Astrocyte (in vitro differentiated cells and primary cell): ENCODE measurements at regions not wholly inside any gene's neighbourhood (a gene's known extent, or its start where the extent isn't known, plus 50 kb on each side); places are given as distances from the start of the nearest gene placed in this dataset.

Experiments
- DNase-seq: peaks from one replicate; pipeline ENCODE4 v3.0.0-alpha.2; 2010; ENCODE audit warnings: low read depth
- FAIRE-seq: peaks from 2 replicates; lab custom pipeline; 2011; peaks lifted over from hg19 to GRCh38; lab: Jason Lieb, UNC
- H2AFZ ChIP-seq: 2 replicates; pipeline ENCODE4 v1.6.0; 2012; ENCODE audit warnings: low read depth, low read length, inconsistent platforms
- H3K27ac ChIP-seq: 2 replicates; pipeline ENCODE4 v1.5.1; 2011; ENCODE audit warnings: low read depth, low read length, inconsistent platforms
- H3K27me3 ChIP-seq: 2 replicates; pipeline ENCODE4 v1.6.0; 2011; ENCODE audit warnings: low read length, inconsistent platforms; ENCODE audit not compliant: insufficient read depth
- H3K36me3 ChIP-seq: 2 replicates; pipeline ENCODE4 v1.5.1; 2011; ENCODE audit warnings: low read length, inconsistent platforms; ENCODE audit not compliant: insufficient read depth
- H3K4me1 ChIP-seq: 2 replicates; pipeline ENCODE4 v1.5.1; 2011; ENCODE audit warnings: low read length, inconsistent platforms; ENCODE audit not compliant: insufficient read depth
- H3K4me2 ChIP-seq: 2 replicates; pipeline ENCODE4 v1.6.0; 2012; ENCODE audit warnings: low read length, inconsistent platforms
- H3K4me3 ChIP-seq: 2 replicates; pipeline ENCODE4 v1.5.1; 2011; ENCODE audit warnings: low read depth, mild to moderate bottlenecking, low read length, inconsistent platforms; ENCODE audit not compliant: insufficient read depth
- H3K79me2 ChIP-seq: 2 replicates; pipeline ENCODE4 v1.6.0; 2012; ENCODE audit warnings: mild to moderate bottlenecking, low read length, inconsistent platforms; ENCODE audit not compliant: insufficient read depth
- H3K9ac ChIP-seq: 2 replicates; pipeline ENCODE4 v1.6.0; 2012; ENCODE audit warnings: mild to moderate bottlenecking, low read length, inconsistent platforms
- H3K9me3 ChIP-seq: 2 replicates; pipeline ENCODE4 v1.5.1; 2012; ENCODE audit warnings: low read depth, mild to moderate bottlenecking, low read length, inconsistent platforms; ENCODE audit not compliant: insufficient read depth
- H4K20me1 ChIP-seq: 2 replicates; pipeline ENCODE4 v1.6.0; 2012; ENCODE audit warnings: low read length, inconsistent platforms; ENCODE audit not compliant: insufficient read depth
- H3K27ac Mint-ChIP-seq: one replicate; pipeline ENCODE4 v1.8.0; 2021; ENCODE audit warnings: mild to moderate bottlenecking, mixed read lengths; ENCODE audit not compliant: unreplicated experiment
- H3K27me3 Mint-ChIP-seq: one replicate; pipeline ENCODE4 v1.8.0; 2021; ENCODE audit warnings: low read depth, mixed read lengths; ENCODE audit not compliant: unreplicated experiment
- H3K36me3 Mint-ChIP-seq: one replicate; pipeline ENCODE4 v1.8.0; 2021; ENCODE audit warnings: low read depth, mixed read lengths; ENCODE audit not compliant: unreplicated experiment
- H3K4me1 Mint-ChIP-seq: one replicate; pipeline ENCODE4 v1.8.0; 2021; ENCODE audit warnings: low read depth, mixed read lengths; ENCODE audit not compliant: unreplicated experiment
- H3K4me3 Mint-ChIP-seq: one replicate; pipeline ENCODE4 v1.8.0; 2021; ENCODE audit warnings: mild to moderate bottlenecking, moderate library complexity, mixed read lengths; ENCODE audit not compliant: unreplicated experiment
- H3K9me3 Mint-ChIP-seq: one replicate; pipeline ENCODE4 v1.8.0; 2021; ENCODE audit warnings: mild to moderate bottlenecking, mixed read lengths; ENCODE audit not compliant: unreplicated experiment
- CTCF ChIP-seq: IDR thresholded peaks from 2 replicates; pipeline ENCODE4 v1.5.1; 2011; ENCODE audit warnings: low read depth, mild to moderate bottlenecking, inconsistent platforms, low read length, moderate library complexity; ENCODE audit not compliant: insufficient read depth
- EZH2 ChIP-seq: IDR thresholded peaks from 2 replicates; pipeline ENCODE4 v1.6.1; 2012; ENCODE audit warnings: mild to moderate bottlenecking, low read length, inconsistent platforms; ENCODE audit not compliant: insufficient read depth

- Histone ChIP-seq H3K4me2 (no peak overlapping the region), H3K79me2 (no peaks in the 10 kb centered on the region), H3K9ac (no peak overlapping the region), H3K9me3 (no peaks in the 10 kb centered on the region), H3K36me3 (no peaks in the 10 kb centered on the region), H3K27me3 (no peaks in the 10 kb centered on the region), H4K20me1 (no peaks in the 10 kb centered on the region), H3K27ac (no peak overlapping the region), H2AFZ (no peak overlapping the region), H3K4me3 (no peak overlapping the region), H3K4me1 (no peaks in the 10 kb centered on the region)
- TF ChIP-seq CTCF (no peak), EZH2 (no peak)
- no peaks in the 10 kb centered on the region for H3K4me1 Mint-ChIP-seq
- no peak overlapping the region for H3K4me3 Mint-ChIP-seq
- H3K36me3 Mint-ChIP-seq: no peaks in the 10 kb centered on the region
- no peak overlapping the region for H3K27ac Mint-ChIP-seq
- FAIRE-seq: no peak
- no peak for DNase-seq
- no peaks in the 10 kb centered on the region for H3K27me3 Mint-ChIP-seq
- no peaks in the 10 kb centered on the region for H3K9me3 Mint-ChIP-seq
Observed at GRCh38 chr13:53238261-53238660, 209.6 kb downstream of the OLFM4 start.

GRCh38 chr13:53240401-53241025 is 211.9 kb downstream of the OLFM4 start:
- Histone ChIP-seq H4K20me1 (no peaks in the 10 kb centered on the region), H3K27me3 (no peaks in the 10 kb centered on the region), H3K4me2 (no peak overlapping the region), H3K4me3 (no peak overlapping the region), H2AFZ (no peak overlapping the region), H3K27ac (no peak overlapping the region), H3K9me3 (no peaks in the 10 kb centered on the region), H3K4me1 (no peaks in the 10 kb centered on the region), H3K9ac (no peak overlapping the region), H3K79me2 (no peaks in the 10 kb centered on the region), H3K36me3 (no peaks in the 10 kb centered on the region)
- DNase-seq: no peak
- Mint-ChIP-seq H3K4me3 (no peak overlapping the region), H3K36me3 (no peaks in the 10 kb centered on the region), H3K9me3 (no peaks in the 10 kb centered on the region), H3K27ac (no peak overlapping the region), H3K4me1 (no peaks in the 10 kb centered on the region), H3K27me3 (peaks cover 3% of the 10 kb centered on the region)
- no peak for TF ChIP-seq EZH2
- no peak for TF ChIP-seq CTCF
- no peak for FAIRE-seq

- H3K4me3 ChIP-seq: no peak overlapping the region
- no peaks in the 10 kb centered on the region for H4K20me1 ChIP-seq
- Mint-ChIP-seq H3K9me3 (no peaks in the 10 kb centered on the region), H3K27me3 (peaks cover 9% of the 10 kb centered on the region), H3K36me3 (no peaks in the 10 kb centered on the region), H3K27ac (no peak overlapping the region), H3K4me3 (no peak overlapping the region), H3K4me1 (no peaks in the 10 kb centered on the region)
- TF ChIP-seq CTCF (no peak), EZH2 (no peak)
- DNase-seq (no peak), FAIRE-seq (no peak)
- no peak overlapping the region for H3K4me2 ChIP-seq
- no peaks in the 10 kb centered on the region for H3K36me3 ChIP-seq
- H2AFZ ChIP-seq: no peak overlapping the region
- no peak overlapping the region for H3K9ac ChIP-seq
- no peaks in the 10 kb centered on the region for H3K27me3 ChIP-seq
- no peak overlapping the region for H3K27ac ChIP-seq
- H3K79me2 ChIP-seq: no peaks in the 10 kb centered on the region
- H3K4me1 ChIP-seq: no peaks in the 10 kb centered on the region
- H3K9me3 ChIP-seq: no peaks in the 10 kb centered on the region
Observed at GRCh38 chr13:53241891-53242348, 213.3 kb downstream of the OLFM4 start.
